ENCODE measurements at regions not wholly inside any gene's neighbourhood (a gene's known extent, or its start where the extent isn't known, plus 50 kb on each side); places are given as distances from the start of the nearest gene placed in this dataset.

DNA sequence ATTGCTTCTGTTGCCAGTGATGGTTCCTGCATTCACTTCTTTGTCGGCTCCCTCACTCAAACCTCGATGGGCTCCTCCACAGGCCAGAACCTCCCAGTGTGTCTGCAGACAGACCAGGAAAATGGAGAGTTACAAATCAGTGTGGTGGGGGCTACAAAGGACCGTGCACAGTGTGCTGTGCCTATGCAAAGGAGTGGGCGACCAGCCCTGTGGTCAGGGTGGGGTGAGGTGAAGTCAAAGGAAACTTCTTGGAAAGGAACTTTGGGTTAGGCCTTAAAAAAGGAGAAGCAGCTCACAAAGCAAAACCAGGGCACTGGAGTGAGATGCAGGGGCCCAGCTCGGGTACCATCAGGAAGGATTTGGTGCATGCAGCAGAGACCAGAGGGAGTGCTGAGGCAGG, 304.3 kb upstream of the ZMIZ1 start:
- TF ChIP-seq FOXM1 (IDR thresholded peaks at IDR 0.05; ENCODE audit: borderline replicate concordance) (no peak), SP1 (IDR thresholded peaks at IDR 0.05) (no peak), FOXA1 (IDR thresholded peaks at IDR 0.05) (no peak), LEF1 (IDR thresholded peaks at IDR 0.05; ENCODE audit: borderline replicate concordance) (no peak), BHLHE40 (IDR thresholded peaks at IDR 0.05; ENCODE audit: borderline replicate concordance) (no peak), ZNF384 (IDR thresholded peaks at IDR 0.05) (no peak), NFRKB (IDR thresholded peaks at IDR 0.05) (no peak), SUZ12 (IDR thresholded peaks at IDR 0.05) (no peak), TARDBP (IDR thresholded peaks at IDR 0.05) (no peak)
- TF ChIP-seq, protein P1, sequence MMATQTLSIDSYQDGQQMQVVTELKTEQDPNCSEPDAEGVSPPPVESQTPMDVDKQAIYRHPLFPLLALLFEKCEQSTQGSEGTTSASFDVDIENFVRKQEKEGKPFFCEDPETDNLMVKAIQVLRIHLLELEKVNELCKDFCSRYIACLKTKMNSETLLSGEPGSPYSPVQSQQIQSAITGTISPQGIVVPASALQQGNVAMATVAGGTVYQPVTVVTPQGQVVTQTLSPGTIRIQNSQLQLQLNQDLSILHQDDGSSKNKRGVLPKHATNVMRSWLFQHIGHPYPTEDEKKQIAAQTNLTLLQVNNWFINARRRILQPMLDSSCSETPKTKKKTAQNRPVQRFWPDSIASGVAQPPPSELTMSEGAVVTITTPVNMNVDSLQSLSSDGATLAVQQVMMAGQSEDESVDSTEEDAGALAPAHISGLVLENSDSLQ (IDR thresholded peaks at IDR 0.05) = no peak
- ChIA-PET POLR2A (no interaction called here), CTCF (no interaction called here)
- no peak for DNase-seq (ENCODE audit: extremely low spot score)

DNA sequence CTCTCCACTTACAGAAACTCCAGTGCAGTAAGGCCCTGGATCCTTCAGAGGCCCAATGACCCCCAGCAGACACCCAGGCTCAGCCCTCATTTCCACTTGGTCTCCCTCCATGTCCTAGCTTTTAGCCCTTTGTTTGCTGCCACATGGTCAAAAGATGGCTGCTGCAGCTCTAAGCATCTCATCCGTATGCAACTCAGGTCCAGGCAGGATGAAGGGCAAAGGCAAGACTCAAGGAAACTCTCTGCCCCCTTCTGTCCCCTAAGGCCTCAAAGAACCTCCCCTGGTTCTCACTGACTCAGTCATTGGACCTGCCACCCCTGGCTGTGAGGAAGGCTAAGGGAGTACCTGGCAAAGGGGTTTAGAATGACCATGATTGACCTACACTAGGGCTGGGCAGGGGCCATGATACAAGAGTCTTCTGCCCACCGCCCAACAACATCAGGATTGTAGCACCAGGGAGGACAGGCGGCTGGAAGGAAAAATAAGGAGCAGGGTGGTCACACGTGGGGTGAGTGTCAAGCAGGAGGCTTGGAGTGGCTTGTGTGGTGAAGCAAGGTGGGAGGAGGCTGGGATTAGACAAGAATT, 303.8 kb upstream of the ZMIZ1 start:
- ChIA-PET POLR2A (no interaction called here), CTCF (no interaction called here)
- TF ChIP-seq NFRKB (IDR thresholded peaks at IDR 0.05) = no peak
- TF ChIP-seq CTBP1 (IDR thresholded peaks at IDR 0.05; ENCODE audit: borderline replicate concordance) = no peak
- no peak for TF ChIP-seq FOXA1 (IDR thresholded peaks at IDR 0.05)
- TF ChIP-seq FOXM1 (IDR thresholded peaks at IDR 0.05; ENCODE audit: borderline replicate concordance) = no peak
- TF ChIP-seq TARDBP (IDR thresholded peaks at IDR 0.05) = no peak
- no peak for TF ChIP-seq ELF4 (IDR thresholded peaks at IDR 0.05)
- no peak for TF ChIP-seq LEF1 (IDR thresholded peaks at IDR 0.05; ENCODE audit: borderline replicate concordance)
- no peak for TF ChIP-seq BHLHE40 (IDR thresholded peaks at IDR 0.05; ENCODE audit: borderline replicate concordance)
- no peak for TF ChIP-seq FOXK2 (IDR thresholded peaks at IDR 0.05)
- TF ChIP-seq L3MBTL2 (conservative IDR thresholded peaks at IDR 0.05) = no peak
- TF ChIP-seq, protein P1 (IDR thresholded peaks at IDR 0.05) = no peak
- TF ChIP-seq HDGF (IDR thresholded peaks at IDR 0.05; ENCODE audit: borderline replicate concordance) = no peak
- TF ChIP-seq SP1 (IDR thresholded peaks at IDR 0.05) = no peak
- no peak for TF ChIP-seq ZNF384 (IDR thresholded peaks at IDR 0.05)
- no peak for TF ChIP-seq SUZ12 (IDR thresholded peaks at IDR 0.05)
- no peak for DNase-seq (ENCODE audit: extremely low spot score)

DNA sequence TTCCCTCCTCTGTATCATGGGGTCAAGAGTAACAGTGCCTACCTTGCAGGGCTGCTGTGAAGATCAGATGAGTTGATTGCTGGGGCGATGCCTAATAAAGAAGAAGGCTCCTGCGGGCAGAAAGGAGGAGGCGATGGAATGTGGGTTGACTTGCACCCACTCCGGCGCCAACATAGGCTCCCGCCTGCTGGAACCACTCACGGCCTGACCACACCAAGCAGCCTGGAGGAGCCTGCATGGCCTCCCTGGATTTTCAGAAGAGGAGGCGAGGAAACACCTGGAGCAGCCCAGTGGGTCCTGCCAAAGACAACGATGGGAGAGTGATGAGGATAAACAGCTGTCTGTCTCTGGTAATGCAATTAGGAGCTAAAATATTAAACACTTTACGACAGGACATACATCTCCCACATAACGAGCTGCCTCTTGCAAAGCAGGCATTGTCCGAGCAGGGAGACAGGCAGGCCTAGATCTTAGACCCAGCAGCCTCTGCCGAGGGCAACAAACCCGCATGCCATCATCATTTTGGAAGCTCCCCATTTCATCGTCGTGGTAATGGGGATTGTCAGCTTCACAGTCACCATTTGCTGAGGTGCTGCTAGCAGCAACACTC, 302.9 kb upstream of the ZMIZ1 start:
- no peak for DNase-seq (ENCODE audit: extremely low spot score)
- CTCF ChIA-PET = no interaction called here
- POLR2A ChIA-PET = no interaction called here
- TF ChIP-seq SUZ12 (IDR thresholded peaks at IDR 0.05) (no peak), FOXA1 (IDR thresholded peaks at IDR 0.05) (no peak), NFRKB (IDR thresholded peaks at IDR 0.05) (no peak), SP1 (IDR thresholded peaks at IDR 0.05) (no peak), ZNF384 (IDR thresholded peaks at IDR 0.05) (no peak), ARNT (IDR thresholded peaks at IDR 0.05) (no peak), HDGF (IDR thresholded peaks at IDR 0.05; ENCODE audit: borderline replicate concordance) (no peak), TARDBP (IDR thresholded peaks at IDR 0.05) (no peak), FOXK2 (IDR thresholded peaks at IDR 0.05) (no peak), BHLHE40 (IDR thresholded peaks at IDR 0.05; ENCODE audit: borderline replicate concordance) (no peak), CTBP1 (IDR thresholded peaks at IDR 0.05; ENCODE audit: borderline replicate concordance) (no peak), LEF1 (IDR thresholded peaks at IDR 0.05; ENCODE audit: borderline replicate concordance) (no peak), ELF4 (IDR thresholded peaks at IDR 0.05) (no peak), FOXM1 (IDR thresholded peaks at IDR 0.05; ENCODE audit: borderline replicate concordance) (no peak), L3MBTL2 (conservative IDR thresholded peaks at IDR 0.05) (no peak)
- TF ChIP-seq, protein P1 (IDR thresholded peaks at IDR 0.05) = no peak

DNA sequence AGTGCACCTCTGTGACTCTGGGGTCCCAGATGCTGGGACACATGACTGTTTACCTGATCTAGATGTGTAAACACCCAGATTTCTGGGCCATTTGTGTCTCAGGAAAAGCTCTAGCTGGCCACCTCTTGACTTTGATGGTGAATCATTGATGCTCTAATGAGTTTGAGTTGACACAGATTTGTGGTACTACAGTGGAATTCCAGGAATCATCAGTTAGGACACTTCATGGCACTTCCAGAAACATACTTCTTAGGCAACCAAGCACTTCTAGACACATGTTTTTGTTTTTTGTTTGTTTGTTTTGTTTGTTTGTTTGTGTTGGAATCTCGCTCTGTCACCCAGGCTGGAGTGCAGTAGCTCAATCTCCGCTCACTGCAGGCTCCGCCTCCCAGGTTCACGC, 302.2 kb upstream of the ZMIZ1 start:
- no peak for TF ChIP-seq SUZ12 (IDR thresholded peaks at IDR 0.05)
- TF ChIP-seq CTBP1 (IDR thresholded peaks at IDR 0.05; ENCODE audit: borderline replicate concordance) = no peak
- no peak for TF ChIP-seq FOXM1 (IDR thresholded peaks at IDR 0.05; ENCODE audit: borderline replicate concordance)
- TF ChIP-seq HDGF (IDR thresholded peaks at IDR 0.05; ENCODE audit: borderline replicate concordance) = no peak
- TF ChIP-seq, protein P1 (IDR thresholded peaks at IDR 0.05) = no peak
- TF ChIP-seq FOXK2 (IDR thresholded peaks at IDR 0.05) = no peak
- TF ChIP-seq ARNT (IDR thresholded peaks at IDR 0.05) = no peak
- ChIA-PET CTCF (no interaction called here), POLR2A (no interaction called here)
- DNase-seq (ENCODE audit: extremely low spot score) = no peak

DNA sequence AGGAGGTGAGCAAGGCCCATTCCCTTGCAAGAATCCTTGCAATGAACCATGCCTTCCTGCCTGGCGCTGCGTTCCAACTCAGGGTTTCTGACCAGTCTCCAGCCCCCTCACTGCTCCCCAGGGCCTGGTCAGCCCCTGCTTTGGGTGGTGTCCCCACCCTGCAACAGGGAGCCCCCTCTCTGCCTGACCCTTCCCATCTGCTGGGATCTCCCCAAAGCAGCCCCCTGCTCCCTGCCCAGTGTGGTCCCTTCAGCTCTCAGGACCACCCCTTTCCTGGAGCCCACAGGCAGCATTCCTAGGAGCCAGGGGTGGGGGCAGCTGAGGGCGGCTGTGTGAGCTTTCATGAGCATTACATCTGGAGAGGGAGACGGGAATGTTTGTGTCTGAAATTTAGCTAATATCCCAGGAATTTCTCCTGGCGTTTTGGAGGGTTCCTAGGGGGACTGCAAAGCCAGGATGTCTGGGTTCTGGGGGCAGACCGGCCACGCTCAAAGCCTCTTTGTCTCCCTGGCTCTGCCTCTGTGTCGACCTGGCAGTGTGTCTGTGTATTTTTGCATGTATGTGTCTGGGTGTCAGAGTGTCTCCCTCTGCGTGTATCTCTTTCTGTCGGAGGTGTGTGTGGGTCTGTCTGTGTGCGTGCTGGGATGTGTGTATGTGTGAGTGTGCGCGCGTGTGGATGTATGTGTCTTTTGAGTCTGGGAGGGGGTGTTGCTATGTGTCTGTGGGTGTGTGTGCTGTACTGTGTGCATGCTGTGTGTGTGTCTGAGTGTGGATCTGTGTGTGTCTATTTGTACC, 300.5 kb upstream of the ZMIZ1 start:
- ChIA-PET CTCF (no interaction called here), POLR2A (no interaction called here)
- TF ChIP-seq BHLHE40 (IDR thresholded peaks at IDR 0.05; ENCODE audit: borderline replicate concordance) = no peak
- no peak for TF ChIP-seq ARNT (IDR thresholded peaks at IDR 0.05)
- TF ChIP-seq HDGF (IDR thresholded peaks at IDR 0.05; ENCODE audit: borderline replicate concordance) = no peak
- TF ChIP-seq LEF1 (IDR thresholded peaks at IDR 0.05; ENCODE audit: borderline replicate concordance) = no peak
- no peak for TF ChIP-seq SP1 (IDR thresholded peaks at IDR 0.05)
- TF ChIP-seq TARDBP (IDR thresholded peaks at IDR 0.05) = no peak
- DNase-seq (ENCODE audit: extremely low spot score) = no peak

All from HEK293T (cell line).